Keratinocyte (primary cell): ENCODE measurements at regions not wholly inside any gene's neighbourhood (a gene's known extent, or its start where the extent isn't known, plus 50 kb on each side); places are given as distances from the start of the nearest gene placed in this dataset.

Experiments
- DNase-seq: peaks from one replicate; pipeline ENCODE4 v3.0.0-alpha.2; 2011; ENCODE audit warnings: low read depth, missing footprints, low spot score
- FAIRE-seq: peaks from 2 replicates; lab custom pipeline; 2011; peaks lifted over from hg19 to GRCh38; lab: Jason Lieb, UNC
- H2AFZ ChIP-seq: 2 replicates; pipeline ENCODE4 v1.6.0; 2012; ENCODE audit warnings: low read length, control low read depth, inconsistent platforms; ENCODE audit not compliant: control insufficient read depth
- H3K27ac ChIP-seq: 2 replicates; pipeline ENCODE4 v1.5.1; 2011; ENCODE audit warnings: low read length; ENCODE audit not compliant: control insufficient read depth, insufficient read depth
- H3K27me3 ChIP-seq: 3 replicates; pipeline ENCODE4 v1.6.0; 2011; ENCODE audit warnings: low read length; ENCODE audit not compliant: control insufficient read depth, insufficient read depth; ENCODE audit errors: extremely low read depth
- H3K36me3 ChIP-seq, 2 experiments: 2 replicates in 1 of 2; 3 replicates in 1 of 2; pipeline ENCODE4 v1.5.1; 2011; ENCODE audit warnings: low read length in 2 of 2, mild to moderate bottlenecking in 1 of 2; ENCODE audit not compliant: control insufficient read depth in 2 of 2, insufficient read depth in 2 of 2; ENCODE audit errors: extremely low read depth in 1 of 2
- H3K4me1 ChIP-seq: 3 replicates; pipeline ENCODE4 v1.5.1; 2011; ENCODE audit warnings: low read length; ENCODE audit not compliant: control insufficient read depth, insufficient read depth; ENCODE audit errors: extremely low read depth
- H3K4me2 ChIP-seq: 3 replicates; pipeline ENCODE4 v1.6.0; 2011; ENCODE audit warnings: low read depth, low read length; ENCODE audit not compliant: control insufficient read depth, insufficient read depth; ENCODE audit errors: extremely low read depth
- H3K4me3 ChIP-seq, 3 experiments: fragments of 200-600 bp in 1 of 3; sonication (generic) in 1 of 3; 2 replicates in 2 of 3; 3 replicates in 1 of 3; pipeline ENCODE4 v1.5.1; 2011 to 2016; ENCODE audit warnings: low read length in 3 of 3, mild to moderate bottlenecking in 3 of 3, control low read depth in 2 of 3, inconsistent platforms in 1 of 3, low read depth in 1 of 3, mixed read lengths in 1 of 3, mixed run types in 1 of 3, moderate library complexity in 1 of 3; ENCODE audit not compliant: control insufficient read depth in 2 of 3, insufficient read depth in 2 of 3; ENCODE audit errors: extremely low read depth in 1 of 3
- H3K79me2 ChIP-seq: 2 replicates; pipeline ENCODE4 v1.6.0; 2012; ENCODE audit warnings: low read length; ENCODE audit not compliant: control insufficient read depth, insufficient read depth
- H3K9ac ChIP-seq: 3 replicates; pipeline ENCODE4 v1.6.0; 2011; ENCODE audit warnings: low read length; ENCODE audit not compliant: control insufficient read depth, insufficient read depth; ENCODE audit errors: extremely low read depth
- H3K9me1 ChIP-seq: 3 replicates; pipeline ENCODE4 v1.6.0; 2011; ENCODE audit warnings: low read length; ENCODE audit not compliant: control insufficient read depth, insufficient read depth; ENCODE audit errors: extremely low read depth
- H3K9me3 ChIP-seq: 2 replicates; pipeline ENCODE4 v1.5.1; 2012; ENCODE audit warnings: low read depth, low read length; ENCODE audit not compliant: control insufficient read depth
- H4K20me1 ChIP-seq: 3 replicates; pipeline ENCODE4 v1.6.0; 2011; ENCODE audit warnings: low read length; ENCODE audit not compliant: control insufficient read depth, insufficient read depth; ENCODE audit errors: extremely low read depth
- EZH2 ChIP-seq: IDR thresholded peaks from one replicate; pipeline ENCODE4 v1.6.1; 2012; ENCODE audit warnings: inconsistent platforms, mild to moderate bottlenecking, low read length, moderate library complexity
- dilution Hi-C: fragments of 300-500 bp; cut with MboI; formaldehyde crosslinking; loops from one replicate; pipeline ENCODE4 v1.7.0; 2020; ENCODE audit warnings: low sequenced_read_pairs; ENCODE audit not compliant: extremely low pct_ligation_motif_present
- TF ChIP-seq, protein P1 (sequence below), 3 experiments: IDR thresholded peaks in 1 of 3; conservative IDR thresholded peaks in 1 of 3; optimal IDR thresholded peaks in 1 of 3; 2 replicates in 2 of 3; 3 replicates in 1 of 3; pipeline versions ENCODE3 to v1.5.1; 2011; ENCODE audit warnings: low read length in 3 of 3, mild to moderate bottlenecking in 3 of 3, moderate library complexity in 2 of 3, control low read depth in 1 of 3, inconsistent platforms in 1 of 3; ENCODE audit not compliant: insufficient read depth in 2 of 3; ENCODE audit errors: extremely low read depth in 1 of 3

DNA sequence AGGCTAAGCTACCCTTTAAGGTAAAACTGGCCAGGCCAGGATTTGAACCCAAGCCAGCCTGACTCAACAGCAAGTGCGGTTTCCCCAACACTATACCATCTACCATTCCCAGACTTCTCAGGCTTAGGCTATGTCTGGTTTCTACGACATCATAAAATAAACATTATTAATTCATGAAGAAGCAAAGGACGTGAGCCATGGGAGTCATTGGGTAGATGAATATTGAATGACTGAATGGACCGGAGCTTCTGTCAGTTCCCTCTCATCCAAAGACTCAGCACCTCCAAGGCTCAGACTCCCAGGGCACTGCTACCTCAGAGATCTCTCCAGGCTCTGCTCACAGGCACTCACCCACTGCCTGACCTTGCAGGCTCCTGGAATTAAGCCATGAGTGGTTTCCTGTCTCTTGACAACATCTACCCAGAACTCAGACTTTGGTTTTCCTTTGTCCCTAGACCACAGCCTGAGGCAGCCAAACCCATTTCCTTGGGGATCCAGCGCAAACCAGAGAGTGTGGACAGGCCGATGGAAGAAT lies 64.6 kb upstream of the STEAP1B start:
- TF ChIP-seq, protein P1, sequence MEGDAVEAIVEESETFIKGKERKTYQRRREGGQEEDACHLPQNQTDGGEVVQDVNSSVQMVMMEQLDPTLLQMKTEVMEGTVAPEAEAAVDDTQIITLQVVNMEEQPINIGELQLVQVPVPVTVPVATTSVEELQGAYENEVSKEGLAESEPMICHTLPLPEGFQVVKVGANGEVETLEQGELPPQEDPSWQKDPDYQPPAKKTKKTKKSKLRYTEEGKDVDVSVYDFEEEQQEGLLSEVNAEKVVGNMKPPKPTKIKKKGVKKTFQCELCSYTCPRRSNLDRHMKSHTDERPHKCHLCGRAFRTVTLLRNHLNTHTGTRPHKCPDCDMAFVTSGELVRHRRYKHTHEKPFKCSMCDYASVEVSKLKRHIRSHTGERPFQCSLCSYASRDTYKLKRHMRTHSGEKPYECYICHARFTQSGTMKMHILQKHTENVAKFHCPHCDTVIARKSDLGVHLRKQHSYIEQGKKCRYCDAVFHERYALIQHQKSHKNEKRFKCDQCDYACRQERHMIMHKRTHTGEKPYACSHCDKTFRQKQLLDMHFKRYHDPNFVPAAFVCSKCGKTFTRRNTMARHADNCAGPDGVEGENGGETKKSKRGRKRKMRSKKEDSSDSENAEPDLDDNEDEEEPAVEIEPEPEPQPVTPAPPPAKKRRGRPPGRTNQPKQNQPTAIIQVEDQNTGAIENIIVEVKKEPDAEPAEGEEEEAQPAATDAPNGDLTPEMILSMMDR (optimal IDR thresholded peaks at IDR 0.05 in 1 of 3, IDR thresholded peaks at IDR 0.05 in 1 of 3, conservative IDR thresholded peaks at IDR 0.05 in 1 of 3; ENCODE audit: extremely low read depth in 1 of 3, insufficient read depth in 2 of 3, low read length in 3 of 3) = no peak
- no peak for TF ChIP-seq EZH2

GRCh38 chr7:22563621-22564241 lies 63.7 kb upstream of the STEAP1B start:
- H2AFZ ChIP-seq = peak overlapping the region; percentile 69
- H3K9ac ChIP-seq = peak overlapping the region; percentile 16
- H3K9me1 ChIP-seq = no peaks in the 10 kb centered on the region
- dilution Hi-C loops = loop anchor here (25.0 kb wide), 1 partner anchor 174 kb away; the partner anchor contains the start of gene IL6
- H3K4me1 ChIP-seq = peaks cover 59% of the 10 kb centered on the region
- no peak for TF ChIP-seq EZH2
- TF ChIP-seq, protein P1 (optimal IDR thresholded peaks at IDR 0.05 in 1 of 3, IDR thresholded peaks at IDR 0.05 in 1 of 3, conservative IDR thresholded peaks at IDR 0.05 in 1 of 3; ENCODE audit: extremely low read depth in 1 of 3, insufficient read depth in 2 of 3, low read length in 3 of 3) = no peak
- DNase-seq (no peak), FAIRE-seq (peak; percentile 44)
- H3K27me3 ChIP-seq = no peaks in the 10 kb centered on the region
- no peaks in the 10 kb centered on the region for H3K36me3 ChIP-seq
- H3K4me3 ChIP-seq = peak overlapping the region in 1 of 3 experiments; percentile 35
- no peaks in the 10 kb centered on the region for H3K9me3 ChIP-seq
- peak overlapping the region; percentile 82 for H3K4me2 ChIP-seq
- no peaks in the 10 kb centered on the region for H4K20me1 ChIP-seq
- H3K79me2 ChIP-seq = no peaks in the 10 kb centered on the region
- peak overlapping the region; percentile 86 for H3K27ac ChIP-seq

More for the DNA sequence above, 64.6 kb upstream of the STEAP1B start:
- Histone ChIP-seq H3K9me1 (no peaks in the 10 kb centered on the region), H3K4me3 (peak overlapping the region in 1 of 3 experiments; percentile 40), H3K27ac (peak overlapping the region; percentile 86), H3K79me2 (no peaks in the 10 kb centered on the region), H3K9ac (peak overlapping the region; percentile 48), H3K36me3 (no peaks in the 10 kb centered on the region), H3K9me3 (no peaks in the 10 kb centered on the region), H3K27me3 (no peaks in the 10 kb centered on the region), H3K4me2 (peak overlapping the region; percentile 82), H2AFZ (no peak overlapping the region), H4K20me1 (no peaks in the 10 kb centered on the region), H3K4me1 (peaks cover 59% of the 10 kb centered on the region)
- FAIRE-seq = peak; percentile 85
- dilution Hi-C loops = loop anchor here (25.0 kb wide), 1 partner anchor 173 kb away; the partner anchor contains the start of gene IL6
- no peak for DNase-seq
